GM12878 (cell line): ENCODE measurements at regions not wholly inside any gene's neighbourhood (a gene's known extent, or its start where the extent isn't known, plus 50 kb on each side); places are given as distances from the start of the nearest gene placed in this dataset.

ENCODE experiments used
- ATAC-seq: fragments of 200-7000 bp; cut with Tn5 transposase; 3 replicates; pipeline ENCODE4 v1.9.1; 2020; ENCODE audit warnings: mild to moderate bottlenecking, moderate library complexity
- BruUV-seq: library from RNA; stranded (reverse); fragments of 400-500 nt; replicated peaks from 2 replicates; lab custom pipeline; 2021; lab: Mats Ljungman, UMichigan
- CTCF ChIA-PET: fragments of 300-600 bp; sonication (Branson Sonifier 250); formaldehyde crosslinking; extraction: SDS; loops from one replicate; lab custom pipeline; 2021; ENCODE audit warnings: inconsistent platforms; lab: Yijun Ruan, JAX
- POLR2A ChIA-PET: fragments of 350-600 bp; formaldehyde crosslinking; extraction: SDS; loops from one replicate; lab custom pipeline; 2021; ENCODE audit warnings: inconsistent platforms; lab: Charles Lee
- RAD21 ChIA-PET: fragments of 300-600 bp; sonication (Branson Sonifier 250); formaldehyde crosslinking; loops from one replicate; lab custom pipeline; 2023; ENCODE audit warnings: antibody characterized with exemption; ENCODE audit not compliant: unreplicated experiment; lab: Charles Lee
- SMC1A ChIA-PET: fragments of 300-600 bp; sonication (Branson Sonifier 250); formaldehyde crosslinking; loops from one replicate; lab custom pipeline; 2023; ENCODE audit not compliant: unreplicated experiment, uncharacterized antibody; lab: Charles Lee
- DNase-seq: peaks from one replicate; pipeline ENCODE4 v3.0.0-alpha.2; 2011; ENCODE audit warnings: low read depth, low spot score
- FAIRE-seq: peaks from 3 replicates; lab custom pipeline; 2011; peaks lifted over from hg19 to GRCh38; lab: Jason Lieb, UNC
- H2AFZ ChIP-seq: 2 replicates; pipeline ENCODE4 v1.6.0; 2011; ENCODE audit warnings: low read depth, low read length, control low read depth; ENCODE audit not compliant: control insufficient read depth
- H3K27ac ChIP-seq: 2 replicates; pipeline ENCODE4 v1.5.1; 2011; ENCODE audit warnings: control low read depth; ENCODE audit not compliant: control insufficient read depth, insufficient read depth
- H3K27me3 ChIP-seq, 2 experiments: replicated peaks in 1 of 2; 2 replicates each; pipeline versions ENCODE4 v1.6.0 to v1.6.1; 2011; ENCODE audit warnings: low read length in 1 of 2; ENCODE audit not compliant: control insufficient read depth in 2 of 2, insufficient read depth in 2 of 2
- H3K36me3 ChIP-seq, 2 experiments: 2 replicates each; pipeline ENCODE4 v1.5.1; 2011; ENCODE audit warnings: low read length in 1 of 2; ENCODE audit not compliant: control insufficient read depth in 2 of 2, insufficient read depth in 2 of 2
- H3K4me1 ChIP-seq: 2 replicates; pipeline ENCODE4 v1.6.1; 2011; ENCODE audit warnings: mild to moderate bottlenecking, low read length, moderate library complexity, mixed read lengths; ENCODE audit not compliant: control insufficient read depth, insufficient read depth
- H3K4me2 ChIP-seq: 2 replicates; pipeline ENCODE4 v1.6.0; 2011; ENCODE audit warnings: control low read depth; ENCODE audit not compliant: control insufficient read depth, insufficient read depth
- H3K4me3 ChIP-seq: fragments of 200-600 bp; sonication (generic); 2 replicates; pipeline ENCODE4 v1.5.1; 2016
- H3K79me2 ChIP-seq: 2 replicates; pipeline ENCODE4 v1.6.0; 2011; ENCODE audit warnings: low read length; ENCODE audit not compliant: control insufficient read depth, insufficient read depth
- H3K9ac ChIP-seq: 2 replicates; pipeline ENCODE4 v1.8.0; 2011; ENCODE audit warnings: low read length, control low read depth, mixed read lengths; ENCODE audit not compliant: control insufficient read depth, insufficient read depth
- H3K9me3 ChIP-seq: replicated peaks from 3 replicates; pipeline ENCODE4 v1.5.1; 2011; ENCODE audit warnings: mild to moderate bottlenecking, low read length; ENCODE audit not compliant: control insufficient read depth, insufficient read depth
- H4K20me1 ChIP-seq: 2 replicates; pipeline ENCODE4 v1.6.0; 2011; ENCODE audit not compliant: control insufficient read depth, insufficient read depth
- MEF2A ChIP-seq: IDR thresholded peaks from 2 replicates; pipeline ENCODE4 v1.6.1; 2011; ENCODE audit warnings: low read depth, mild to moderate bottlenecking, low read length, moderate library complexity; ENCODE audit not compliant: insufficient read depth
- POU2F2 ChIP-seq: IDR thresholded peaks from 3 replicates; pipeline ENCODE4 v1.6.1; 2011; ENCODE audit warnings: low read depth, mild to moderate bottlenecking, low read length, borderline replicate concordance
- TAF1 ChIP-seq: IDR thresholded peaks from 2 replicates; pipeline ENCODE4 v1.6.1; 2011; ENCODE audit warnings: mild to moderate bottlenecking, low read depth, low read length, borderline replicate concordance
- TARDBP ChIP-seq: IDR thresholded peaks from 2 replicates; pipeline ENCODE4 v1.6.1; 2016; ENCODE audit warnings: borderline replicate concordance
- in situ Hi-C: fragments of 300-500 bp; cut with MboI; formaldehyde crosslinking; loops from 9 replicates; pipeline ENCODE4 v1.14.3; 2018; ENCODE audit warnings: mixed read lengths
- intact Hi-C: fragments of 100-400 bp; cut with micrococcal nuclease; formaldehyde crosslinking; loops from one replicate; pipeline ENCODE4 v1.14.2; 2022; ENCODE audit not compliant: unreplicated experiment
- TF ChIP-seq, protein P1 (sequence below): IDR thresholded peaks from 2 replicates; pipeline ENCODE4 v1.6.1; 2012; ENCODE audit warnings: low read depth, low read length, improper control_type of control experiment
- TF ChIP-seq, protein P2 (sequence below): fragments of 150-350 bp; IDR thresholded peaks from 2 replicates; pipeline ENCODE4 v1.6.1; 2016; ENCODE audit warnings: low read depth, low read length

DNA sequence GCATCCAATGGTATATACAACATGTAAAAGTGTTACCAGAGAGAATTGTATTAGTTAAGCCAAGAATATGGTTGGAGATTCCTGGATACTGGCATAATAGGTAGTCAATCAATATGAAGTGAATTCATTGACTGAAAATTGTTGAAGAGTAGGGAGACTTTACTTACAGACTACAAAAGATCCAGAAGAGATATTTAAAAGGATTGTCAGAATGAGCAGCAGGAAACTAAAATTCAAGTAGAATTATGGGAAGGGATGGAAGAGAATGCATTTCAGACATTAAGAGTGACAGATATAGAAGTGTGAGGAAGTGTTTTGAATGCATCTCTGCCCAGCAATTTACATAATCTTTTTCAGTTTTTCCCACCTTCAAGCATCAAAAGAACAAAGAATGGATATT, 62.3 kb upstream of the POM121L12 start:
- Histone ChIP-seq H3K36me3 (no peaks in the 10 kb centered on the region), H3K9ac (no peak overlapping the region), H3K4me2 (no peak overlapping the region), H3K4me1 (no peaks in the 10 kb centered on the region), H3K27me3 (no peaks in the 10 kb centered on the region), H4K20me1 (no peaks in the 10 kb centered on the region), H3K79me2 (no peaks in the 10 kb centered on the region), H3K4me3 (no peak overlapping the region), H3K27ac (no peak overlapping the region), H3K9me3 (no peaks in the 10 kb centered on the region), H2AFZ (no peak overlapping the region)
- RAD21 ChIA-PET = no interaction called here
- POLR2A ChIA-PET = no interaction called here
- TF ChIP-seq TAF1 (no peak), MEF2A (no peak), POU2F2 (no peak), TARDBP (no peak)
- TF ChIP-seq, protein P1, sequence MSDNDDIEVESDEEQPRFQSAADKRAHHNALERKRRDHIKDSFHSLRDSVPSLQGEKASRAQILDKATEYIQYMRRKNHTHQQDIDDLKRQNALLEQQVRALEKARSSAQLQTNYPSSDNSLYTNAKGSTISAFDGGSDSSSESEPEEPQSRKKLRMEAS = no peak
- TF ChIP-seq, protein P2, sequence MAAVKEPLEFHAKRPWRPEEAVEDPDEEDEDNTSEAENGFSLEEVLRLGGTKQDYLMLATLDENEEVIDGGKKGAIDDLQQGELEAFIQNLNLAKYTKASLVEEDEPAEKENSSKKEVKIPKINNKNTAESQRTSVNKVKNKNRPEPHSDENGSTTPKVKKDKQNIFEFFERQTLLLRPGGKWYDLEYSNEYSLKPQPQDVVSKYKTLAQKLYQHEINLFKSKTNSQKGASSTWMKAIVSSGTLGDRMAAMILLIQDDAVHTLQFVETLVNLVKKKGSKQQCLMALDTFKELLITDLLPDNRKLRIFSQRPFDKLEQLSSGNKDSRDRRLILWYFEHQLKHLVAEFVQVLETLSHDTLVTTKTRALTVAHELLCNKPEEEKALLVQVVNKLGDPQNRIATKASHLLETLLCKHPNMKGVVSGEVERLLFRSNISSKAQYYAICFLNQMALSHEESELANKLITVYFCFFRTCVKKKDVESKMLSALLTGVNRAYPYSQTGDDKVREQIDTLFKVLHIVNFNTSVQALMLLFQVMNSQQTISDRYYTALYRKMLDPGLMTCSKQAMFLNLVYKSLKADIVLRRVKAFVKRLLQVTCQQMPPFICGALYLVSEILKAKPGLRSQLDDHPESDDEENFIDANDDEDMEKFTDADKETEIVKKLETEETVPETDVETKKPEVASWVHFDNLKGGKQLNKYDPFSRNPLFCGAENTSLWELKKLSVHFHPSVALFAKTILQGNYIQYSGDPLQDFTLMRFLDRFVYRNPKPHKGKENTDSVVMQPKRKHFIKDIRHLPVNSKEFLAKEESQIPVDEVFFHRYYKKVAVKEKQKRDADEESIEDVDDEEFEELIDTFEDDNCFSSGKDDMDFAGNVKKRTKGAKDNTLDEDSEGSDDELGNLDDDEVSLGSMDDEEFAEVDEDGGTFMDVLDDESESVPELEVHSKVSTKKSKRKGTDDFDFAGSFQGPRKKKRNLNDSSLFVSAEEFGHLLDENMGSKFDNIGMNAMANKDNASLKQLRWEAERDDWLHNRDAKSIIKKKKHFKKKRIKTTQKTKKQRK = no peak
- CTCF ChIA-PET = no interaction called here
- ATAC-seq (no peak), DNase-seq (no peak), FAIRE-seq (no peak)
- in situ Hi-C loops (no loop called here), intact Hi-C loops (no loop called here)
- SMC1A ChIA-PET = no interaction called here
- BruUV-seq = no TSS peak
